HCT116 (cell line): ENCODE measurements at regions not wholly inside any gene's neighbourhood (a gene's known extent, or its start where the extent isn't known, plus 50 kb on each side); places are given as distances from the start of the nearest gene placed in this dataset.

ENCODE experiments used
- ATAC-seq: fragments of 200-7000 bp; cut with Tn5 transposase; 2 replicates; pipeline ENCODE4 v1.9.1; 2020; ENCODE audit warnings: mild to moderate bottlenecking, moderate library complexity
- BruUV-seq: library from RNA; stranded (reverse); fragments of 400-500 nt; replicated peaks from 2 replicates; lab custom pipeline; 2021; lab: Mats Ljungman, UMichigan
- CTCF ChIA-PET: fragments of 300-600 bp; sonication (Branson Sonifier 250); formaldehyde crosslinking; loops from one replicate; lab custom pipeline; 2021; ENCODE audit warnings: antibody characterized with exemption; lab: Charles Lee
- POLR2A ChIA-PET: fragments of 300-600, 350-600 bp; sonication (Branson Sonifier 250); formaldehyde crosslinking; loops from one replicate; lab custom pipeline; 2021; ENCODE audit warnings: antibody characterized with exemption; lab: Charles Lee
- RAD21 ChIA-PET, 2 experiments: fragments of 300-600 bp; sonication (Branson Sonifier 250); formaldehyde crosslinking; loops; one replicate each; lab custom pipeline; 2023; ENCODE audit warnings: low total read pairs in 2 of 2; ENCODE audit not compliant: uncharacterized antibody in 2 of 2, unreplicated experiment in 2 of 2, low non-redundant PET in 1 of 2; lab: Charles Lee
- DNase-seq: peaks from one replicate; pipeline ENCODE4 v3.0.0-alpha.2; 2010; ENCODE audit warnings: low read depth, low spot score
- H2AFZ ChIP-seq: fragments of 200-600 bp; shearing (Covaris generic), sonication (generic); 2 replicates; pipeline ENCODE4 v1.6.1; 2017; ENCODE audit warnings: low read depth, mixed run types, mixed read lengths, antibody characterized with exemption, low read length; ENCODE audit not compliant: poor library complexity, severe bottlenecking
- H3K27ac ChIP-seq: 2 replicates; pipeline ENCODE4 v1.5.1; 2012; ENCODE audit warnings: low read depth, low read length
- H3K27me3 ChIP-seq: fragments of 200-600 bp; sonication (generic); 2 replicates; pipeline ENCODE4 v1.6.1; 2016; ENCODE audit warnings: mixed run types, low read length, mixed read lengths; ENCODE audit not compliant: insufficient read depth
- H3K36me3 ChIP-seq, 2 experiments: fragments of 200-500 bp in 1 of 2; fragments of 200-600 bp in 1 of 2; sonication (Bioruptor generic) in 1 of 2; sonication (generic) in 1 of 2; 2 replicates each; pipeline versions ENCODE4 v1.5.1 to v1.6.1; 2014 to 2016; ENCODE audit warnings: low read length in 2 of 2, inconsistent platforms in 1 of 2, mixed read lengths in 1 of 2, mixed run types in 1 of 2; ENCODE audit not compliant: insufficient read depth in 2 of 2, control insufficient read depth in 1 of 2
- H3K4me1 ChIP-seq, 2 experiments: fragments of 200-600 bp in 1 of 2; sonication (generic) in 1 of 2; 2 replicates each; pipeline versions ENCODE4 v1.5.1 to v1.6.1; 2012 to 2017; ENCODE audit warnings: low read length in 2 of 2, inconsistent platforms in 1 of 2, mild to moderate bottlenecking in 1 of 2, mixed read lengths in 1 of 2, mixed run types in 1 of 2, moderate library complexity in 1 of 2; ENCODE audit not compliant: insufficient read depth in 2 of 2, control insufficient read depth in 1 of 2
- H3K4me2 ChIP-seq: fragments of 200-600 bp; sonication (generic); 2 replicates; pipeline ENCODE4 v1.6.1; 2017; ENCODE audit warnings: mixed run types, low read length, mixed read lengths
- H3K4me3 ChIP-seq, 2 experiments: fragments of 200-600 bp in 1 of 2; sonication (generic) in 1 of 2; replicated peaks in 1 of 2; 2 replicates each; pipeline ENCODE4 v1.5.1; 2011 to 2016; ENCODE audit warnings: low read length in 2 of 2, control low read depth in 1 of 2, low read depth in 1 of 2, mild to moderate bottlenecking in 1 of 2, mixed read lengths in 1 of 2, mixed run types in 1 of 2
- H3K79me2 ChIP-seq: fragments of 200-600 bp; sonication (generic); 2 replicates; pipeline ENCODE4 v1.6.1; 2017; ENCODE audit warnings: mild to moderate bottlenecking, mixed run types, low read length, moderate library complexity, mixed read lengths; ENCODE audit not compliant: insufficient read depth
- H3K9ac ChIP-seq: fragments of 200-600 bp; sonication (generic); 2 replicates; pipeline ENCODE4 v1.6.1; 2016; ENCODE audit warnings: low read length, mixed read lengths
- H3K9me2 ChIP-seq: fragments of 200-600 bp; sonication (generic), shearing (Covaris generic); 2 replicates; pipeline ENCODE4 v1.6.1; 2017; ENCODE audit warnings: mixed run types, mild to moderate bottlenecking, moderate library complexity; ENCODE audit not compliant: insufficient read depth
- H3K9me3 ChIP-seq, 2 experiments: fragments of 200-500 bp in 1 of 2; fragments of 200-600 bp in 1 of 2; sonication (Bioruptor generic) in 1 of 2; sonication (generic) in 1 of 2; 2 replicates each; pipeline ENCODE4 v1.6.1; 2014 to 2017; ENCODE audit warnings: low read length in 2 of 2, mixed read lengths in 2 of 2, inconsistent platforms in 1 of 2, low read depth in 1 of 2, mild to moderate bottlenecking in 1 of 2, mixed run types in 1 of 2, moderate library complexity in 1 of 2; ENCODE audit not compliant: control insufficient read depth in 1 of 2, insufficient read depth in 1 of 2
- H4K20me1 ChIP-seq: fragments of 200-600 bp; sonication (generic), shearing (Covaris generic); 2 replicates; pipeline ENCODE4 v1.6.1; 2017; ENCODE audit warnings: mixed run types, mild to moderate bottlenecking, moderate library complexity; ENCODE audit not compliant: insufficient read depth
- CBX3 ChIP-seq: IDR thresholded peaks from 2 replicates; pipeline ENCODE4 v1.6.1; 2012; ENCODE audit warnings: low read depth
- CEBPB ChIP-seq: IDR thresholded peaks from 2 replicates; pipeline ENCODE4 v1.6.1; 2012; ENCODE audit warnings: low read depth
- EGR1 ChIP-seq: IDR thresholded peaks from 2 replicates; pipeline ENCODE4 v1.6.1; 2012; ENCODE audit warnings: low read depth
- ELF1 ChIP-seq: IDR thresholded peaks from 2 replicates; pipeline ENCODE4 v1.6.1; 2012; ENCODE audit warnings: low read depth, borderline replicate concordance
- EZH2 ChIP-seq: fragments of 200-600 bp; sonication (generic); IDR thresholded peaks from 2 replicates; pipeline ENCODE4 v1.6.1; 2017; ENCODE audit warnings: antibody characterized with exemption, mixed run types
- FOSL1 ChIP-seq: IDR thresholded peaks from 2 replicates; pipeline ENCODE4 v1.6.1; 2012; ENCODE audit warnings: low read depth
- POLR2A ChIP-seq: IDR thresholded peaks from 2 replicates; pipeline ENCODE4 v1.7.0; 2011; ENCODE audit warnings: borderline replicate concordance; ENCODE audit not compliant: insufficient read depth, insufficient read length; ENCODE audit errors: extremely low read depth
- POLR2AphosphoS5 ChIP-seq: IDR thresholded peaks from 2 replicates; pipeline ENCODE4 v1.6.1; 2011; ENCODE audit warnings: mild to moderate bottlenecking, low read depth, low read length, moderate library complexity
- RAD21 ChIP-seq: IDR thresholded peaks from 2 replicates; pipeline ENCODE4 v1.6.1; 2012; ENCODE audit warnings: low read depth, mild to moderate bottlenecking
- SP1 ChIP-seq: IDR thresholded peaks from 2 replicates; pipeline ENCODE4 v1.6.1; 2012; ENCODE audit warnings: low read depth
- ZFX ChIP-seq: fragments of 450-650 bp; IDR thresholded peaks from 2 replicates; pipeline ENCODE4 v1.6.1; 2017
- ZNF274 ChIP-seq: fragments of 200-500 bp; sonication (Bioruptor generic); IDR thresholded peaks from 2 replicates; pipeline ENCODE4 v1.6.1; 2014; ENCODE audit warnings: mild to moderate bottlenecking, low read depth, low read length, inconsistent platforms
- intact Hi-C: fragments of 100-400 bp; cut with micrococcal nuclease; formaldehyde crosslinking; loops from 2 replicates; pipeline ENCODE4 v1.10.0; 2022
- TF ChIP-seq, protein P1 (sequence below): IDR thresholded peaks from 2 replicates; pipeline ENCODE4 v1.6.1; 2012; ENCODE audit warnings: low read depth
- TF ChIP-seq, protein P2 (sequence below), 3 experiments: fragments of 200-600 bp in 1 of 3; sonication (generic) in 1 of 3; IDR thresholded peaks in 2 of 3; conservative IDR thresholded peaks in 1 of 3; 2 replicates each; pipeline ENCODE4 v1.5.1; 2012 to 2017; ENCODE audit warnings: low read depth in 2 of 3, low read length in 2 of 3, antibody characterized with exemption in 1 of 3, borderline replicate concordance in 1 of 3, control low read depth in 1 of 3, mild to moderate bottlenecking in 1 of 3, mixed read lengths in 1 of 3, mixed run types in 1 of 3, moderate library complexity in 1 of 3; ENCODE audit not compliant: insufficient read depth in 1 of 3
- TF ChIP-seq, protein P3 (sequence below): IDR thresholded peaks from 2 replicates; pipeline ENCODE4 v1.6.1; 2011; ENCODE audit warnings: mild to moderate bottlenecking, low read length, moderate library complexity; ENCODE audit not compliant: insufficient replicate concordance; ENCODE audit errors: extremely low read depth
- TF ChIP-seq, protein P4 (sequence below): IDR thresholded peaks from 2 replicates; pipeline ENCODE4 v1.6.1; 2012

DNA sequence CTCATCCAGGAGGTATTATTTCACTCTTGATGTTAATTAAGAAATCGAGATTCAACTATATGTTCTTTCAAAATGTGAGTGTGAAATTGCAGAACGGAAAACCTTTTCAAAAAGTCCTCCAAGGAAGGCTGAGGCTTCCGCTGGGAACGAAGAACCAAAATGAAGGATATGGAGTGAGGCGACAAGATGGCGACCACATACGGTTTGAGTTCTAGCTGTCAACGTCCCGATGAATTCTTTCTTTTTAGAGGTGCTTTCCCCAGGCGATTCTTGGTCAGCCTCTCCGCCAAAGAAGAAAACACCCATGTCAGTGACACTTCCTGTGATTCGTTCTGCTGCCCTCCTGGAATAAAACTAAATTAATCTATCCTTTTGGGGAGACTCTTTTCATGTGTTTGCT, 78.3 kb upstream of the ADAMTS16 start:
- Histone ChIP-seq H3K4me2 (no peak overlapping the region), H3K79me2 (no peaks in the 10 kb centered on the region), H2AFZ (no peak overlapping the region), H3K9me2 (no peaks in the 10 kb centered on the region), H3K9me3 (no peaks in the 10 kb centered on the region), H3K27ac (no peak overlapping the region), H3K27me3 (peaks cover 11% of the 10 kb centered on the region), H3K4me3 (no peak overlapping the region), H4K20me1 (no peaks in the 10 kb centered on the region), H3K4me1 (no peaks in the 10 kb centered on the region), H3K9ac (no peak overlapping the region), H3K36me3 (no peaks in the 10 kb centered on the region)
- ChIA-PET CTCF (interaction anchor here (1.7 kb wide), 1 partner anchor 182 kb away, joined by 4 read pairs; no protein-coding TSS in a partner anchor), RAD21 (no interaction called here), POLR2A (no interaction called here)
- ATAC-seq (no peak), DNase-seq (no peak)
- intact Hi-C loops, result no loop called here
- TF ChIP-seq RAD21, result no peak
- TF ChIP-seq ZFX, result no peak
- TF ChIP-seq POLR2AphosphoS5, result no peak
- TF ChIP-seq EZH2, result no peak
- TF ChIP-seq, protein P1, sequence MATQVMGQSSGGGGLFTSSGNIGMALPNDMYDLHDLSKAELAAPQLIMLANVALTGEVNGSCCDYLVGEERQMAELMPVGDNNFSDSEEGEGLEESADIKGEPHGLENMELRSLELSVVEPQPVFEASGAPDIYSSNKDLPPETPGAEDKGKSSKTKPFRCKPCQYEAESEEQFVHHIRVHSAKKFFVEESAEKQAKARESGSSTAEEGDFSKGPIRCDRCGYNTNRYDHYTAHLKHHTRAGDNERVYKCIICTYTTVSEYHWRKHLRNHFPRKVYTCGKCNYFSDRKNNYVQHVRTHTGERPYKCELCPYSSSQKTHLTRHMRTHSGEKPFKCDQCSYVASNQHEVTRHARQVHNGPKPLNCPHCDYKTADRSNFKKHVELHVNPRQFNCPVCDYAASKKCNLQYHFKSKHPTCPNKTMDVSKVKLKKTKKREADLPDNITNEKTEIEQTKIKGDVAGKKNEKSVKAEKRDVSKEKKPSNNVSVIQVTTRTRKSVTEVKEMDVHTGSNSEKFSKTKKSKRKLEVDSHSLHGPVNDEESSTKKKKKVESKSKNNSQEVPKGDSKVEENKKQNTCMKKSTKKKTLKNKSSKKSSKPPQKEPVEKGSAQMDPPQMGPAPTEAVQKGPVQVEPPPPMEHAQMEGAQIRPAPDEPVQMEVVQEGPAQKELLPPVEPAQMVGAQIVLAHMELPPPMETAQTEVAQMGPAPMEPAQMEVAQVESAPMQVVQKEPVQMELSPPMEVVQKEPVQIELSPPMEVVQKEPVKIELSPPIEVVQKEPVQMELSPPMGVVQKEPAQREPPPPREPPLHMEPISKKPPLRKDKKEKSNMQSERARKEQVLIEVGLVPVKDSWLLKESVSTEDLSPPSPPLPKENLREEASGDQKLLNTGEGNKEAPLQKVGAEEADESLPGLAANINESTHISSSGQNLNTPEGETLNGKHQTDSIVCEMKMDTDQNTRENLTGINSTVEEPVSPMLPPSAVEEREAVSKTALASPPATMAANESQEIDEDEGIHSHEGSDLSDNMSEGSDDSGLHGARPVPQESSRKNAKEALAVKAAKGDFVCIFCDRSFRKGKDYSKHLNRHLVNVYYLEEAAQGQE, result no peak
- TF ChIP-seq CBX3, result no peak
- no peak for TF ChIP-seq EGR1
- no peak for TF ChIP-seq POLR2A
- no peak for TF ChIP-seq CEBPB
- TF ChIP-seq ZNF274, result no peak
- TF ChIP-seq, protein P2, sequence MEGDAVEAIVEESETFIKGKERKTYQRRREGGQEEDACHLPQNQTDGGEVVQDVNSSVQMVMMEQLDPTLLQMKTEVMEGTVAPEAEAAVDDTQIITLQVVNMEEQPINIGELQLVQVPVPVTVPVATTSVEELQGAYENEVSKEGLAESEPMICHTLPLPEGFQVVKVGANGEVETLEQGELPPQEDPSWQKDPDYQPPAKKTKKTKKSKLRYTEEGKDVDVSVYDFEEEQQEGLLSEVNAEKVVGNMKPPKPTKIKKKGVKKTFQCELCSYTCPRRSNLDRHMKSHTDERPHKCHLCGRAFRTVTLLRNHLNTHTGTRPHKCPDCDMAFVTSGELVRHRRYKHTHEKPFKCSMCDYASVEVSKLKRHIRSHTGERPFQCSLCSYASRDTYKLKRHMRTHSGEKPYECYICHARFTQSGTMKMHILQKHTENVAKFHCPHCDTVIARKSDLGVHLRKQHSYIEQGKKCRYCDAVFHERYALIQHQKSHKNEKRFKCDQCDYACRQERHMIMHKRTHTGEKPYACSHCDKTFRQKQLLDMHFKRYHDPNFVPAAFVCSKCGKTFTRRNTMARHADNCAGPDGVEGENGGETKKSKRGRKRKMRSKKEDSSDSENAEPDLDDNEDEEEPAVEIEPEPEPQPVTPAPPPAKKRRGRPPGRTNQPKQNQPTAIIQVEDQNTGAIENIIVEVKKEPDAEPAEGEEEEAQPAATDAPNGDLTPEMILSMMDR (IDR thresholded peaks at IDR 0.05 in 2 of 3, conservative IDR thresholded peaks at IDR 0.05 in 1 of 3; ENCODE audit: borderline replicate concordance in 1 of 3, insufficient read depth in 1 of 3, low read depth in 2 of 3, low read length in 2 of 3), result no peak
- no peak for TF ChIP-seq ELF1
- no peak for TF ChIP-seq FOSL1
- no peak for TF ChIP-seq SP1
- TF ChIP-seq, protein P3, sequence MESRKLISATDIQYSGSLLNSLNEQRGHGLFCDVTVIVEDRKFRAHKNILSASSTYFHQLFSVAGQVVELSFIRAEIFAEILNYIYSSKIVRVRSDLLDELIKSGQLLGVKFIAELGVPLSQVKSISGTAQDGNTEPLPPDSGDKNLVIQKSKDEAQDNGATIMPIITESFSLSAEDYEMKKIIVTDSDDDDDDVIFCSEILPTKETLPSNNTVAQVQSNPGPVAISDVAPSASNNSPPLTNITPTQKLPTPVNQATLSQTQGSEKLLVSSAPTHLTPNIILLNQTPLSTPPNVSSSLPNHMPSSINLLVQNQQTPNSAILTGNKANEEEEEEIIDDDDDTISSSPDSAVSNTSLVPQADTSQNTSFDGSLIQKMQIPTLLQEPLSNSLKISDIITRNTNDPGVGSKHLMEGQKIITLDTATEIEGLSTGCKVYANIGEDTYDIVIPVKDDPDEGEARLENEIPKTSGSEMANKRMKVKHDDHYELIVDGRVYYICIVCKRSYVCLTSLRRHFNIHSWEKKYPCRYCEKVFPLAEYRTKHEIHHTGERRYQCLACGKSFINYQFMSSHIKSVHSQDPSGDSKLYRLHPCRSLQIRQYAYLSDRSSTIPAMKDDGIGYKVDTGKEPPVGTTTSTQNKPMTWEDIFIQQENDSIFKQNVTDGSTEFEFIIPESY, result no peak
- TF ChIP-seq, protein P4, sequence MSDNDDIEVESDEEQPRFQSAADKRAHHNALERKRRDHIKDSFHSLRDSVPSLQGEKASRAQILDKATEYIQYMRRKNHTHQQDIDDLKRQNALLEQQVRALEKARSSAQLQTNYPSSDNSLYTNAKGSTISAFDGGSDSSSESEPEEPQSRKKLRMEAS, result no peak
- no TSS peak for BruUV-seq
